A549 (cell line): ENCODE measurements at regions not wholly inside any gene's neighbourhood (a gene's known extent, or its start where the extent isn't known, plus 50 kb on each side); places are given as distances from the start of the nearest gene placed in this dataset.

ENCODE experiments used
- CEBPB ChIP-seq, 2 experiments: fragments of >200 bp in 1 of 2; sonication (Bioruptor Twin) in 1 of 2; formaldehyde crosslinking in 1 of 2; IDR thresholded peaks; 2 replicates each; pipeline ENCODE4 v1.6.1; 2012 to 2016
- MYC ChIP-seq: IDR thresholded peaks from 2 replicates; pipeline ENCODE4 v1.6.1; 2012; ENCODE audit warnings: mild to moderate bottlenecking, inconsistent platforms, low read length, improper control_type of control experiment, borderline replicate concordance
- NR3C1 ChIP-seq: fragments of >200 bp; sonication (Bioruptor Twin); formaldehyde crosslinking; IDR thresholded peaks from 3 replicates; pipeline ENCODE4 v1.6.1; 2017
- PHF8 ChIP-seq: fragments of 200-600 bp; sonication (generic); IDR thresholded peaks from 2 replicates; pipeline ENCODE4 v1.6.1; 2016; ENCODE audit warnings: low read depth, mild to moderate bottlenecking, antibody characterized with exemption, moderate library complexity, borderline replicate concordance
- POLR2A ChIP-seq: IDR thresholded peaks from 2 replicates; pipeline ENCODE4 v1.6.1; 2012; ENCODE audit warnings: mild to moderate bottlenecking, low read length
- RAD21 ChIP-seq, 2 experiments: fragments of >200 bp in 1 of 2; sonication (Bioruptor Twin) in 1 of 2; formaldehyde crosslinking in 1 of 2; IDR thresholded peaks in 1 of 2; conservative IDR thresholded peaks in 1 of 2; 2 replicates in 1 of 2; 3 replicates in 1 of 2; pipeline ENCODE4 v1.6.1; 2012 to 2018; ENCODE audit warnings: inconsistent platforms in 1 of 2
- REST ChIP-seq: fragments of 200-600 bp; sonication (generic); IDR thresholded peaks from 2 replicates; pipeline ENCODE4 v1.6.1; 2016; ENCODE audit warnings: antibody characterized with exemption, mild to moderate bottlenecking, moderate library complexity
- TF ChIP-seq, protein P1 (sequence below): fragments of >200 bp; sonication (Bioruptor Twin); formaldehyde crosslinking; IDR thresholded peaks from 3 replicates; pipeline ENCODE4 v1.5.1; 2016

DNA sequence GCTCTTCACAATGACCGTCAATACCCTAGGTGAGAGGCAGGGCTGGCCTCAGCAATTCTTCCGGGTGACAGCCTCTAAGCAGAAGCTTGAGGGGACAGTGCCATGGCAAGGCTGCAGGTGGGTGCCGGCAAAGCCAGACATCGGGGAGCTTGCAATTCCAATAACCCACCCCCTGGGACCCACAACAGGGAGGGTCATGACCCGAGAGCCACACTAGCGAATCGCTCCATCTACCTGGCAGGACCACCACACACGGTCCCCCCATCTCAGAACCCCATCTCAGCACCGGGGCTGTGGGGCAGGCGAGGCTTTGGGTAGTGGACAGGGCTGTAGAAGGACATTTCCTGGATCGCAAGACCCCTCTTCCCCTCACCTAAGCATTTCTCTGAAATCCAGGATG lies 177.2 kb downstream of the ACKR3 start:
- TF ChIP-seq NR3C1 (no peak), MYC (no peak), CEBPB (IDR thresholded peaks at IDR 0.05) (no peak), REST (no peak), POLR2A (no peak), RAD21 (conservative IDR thresholded peaks at IDR 0.05 in 1 of 2, IDR thresholded peaks at IDR 0.05 in 1 of 2) (no peak), PHF8 (no peak)
- TF ChIP-seq, protein P1, sequence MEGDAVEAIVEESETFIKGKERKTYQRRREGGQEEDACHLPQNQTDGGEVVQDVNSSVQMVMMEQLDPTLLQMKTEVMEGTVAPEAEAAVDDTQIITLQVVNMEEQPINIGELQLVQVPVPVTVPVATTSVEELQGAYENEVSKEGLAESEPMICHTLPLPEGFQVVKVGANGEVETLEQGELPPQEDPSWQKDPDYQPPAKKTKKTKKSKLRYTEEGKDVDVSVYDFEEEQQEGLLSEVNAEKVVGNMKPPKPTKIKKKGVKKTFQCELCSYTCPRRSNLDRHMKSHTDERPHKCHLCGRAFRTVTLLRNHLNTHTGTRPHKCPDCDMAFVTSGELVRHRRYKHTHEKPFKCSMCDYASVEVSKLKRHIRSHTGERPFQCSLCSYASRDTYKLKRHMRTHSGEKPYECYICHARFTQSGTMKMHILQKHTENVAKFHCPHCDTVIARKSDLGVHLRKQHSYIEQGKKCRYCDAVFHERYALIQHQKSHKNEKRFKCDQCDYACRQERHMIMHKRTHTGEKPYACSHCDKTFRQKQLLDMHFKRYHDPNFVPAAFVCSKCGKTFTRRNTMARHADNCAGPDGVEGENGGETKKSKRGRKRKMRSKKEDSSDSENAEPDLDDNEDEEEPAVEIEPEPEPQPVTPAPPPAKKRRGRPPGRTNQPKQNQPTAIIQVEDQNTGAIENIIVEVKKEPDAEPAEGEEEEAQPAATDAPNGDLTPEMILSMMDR: no peak
